GM19324 (cell line): ENCODE measurements at regions not wholly inside any gene's neighbourhood (a gene's known extent, or its start where the extent isn't known, plus 50 kb on each side); places are given as distances from the start of the nearest gene placed in this dataset.

Source experiments
- ATAC-seq: cut with Tn5 transposase; IDR thresholded peaks from one replicate; pipeline ENCODE4 v1.9.1; 2021; ENCODE audit warnings: mild to moderate bottlenecking, moderate library complexity; ENCODE audit not compliant: unreplicated experiment, low FRiP score

GRCh38 chr4:167642250-167642649 is 408.0 kb upstream of the SPOCK3 start:
- ATAC-seq, result no peak

- ATAC-seq, result no peak
These were observed 411.1 kb upstream of the SPOCK3 start for GRCh38 chr4:167645358-167645757.

GRCh38 chr4:167652267-167652666 is 418.0 kb upstream of the SPOCK3 start:
- no peak for ATAC-seq

- ATAC-seq, result no peak
These were observed 403.6 kb upstream of the ANXA10 start for GRCh38 chr4:167688660-167689142.

GRCh38 chr4:167702391-167702790 is 389.9 kb upstream of the ANXA10 start:
- no peak for ATAC-seq

GRCh38 chr4:167711517-167711916 is 380.8 kb upstream of the ANXA10 start:
- no peak for ATAC-seq

- no peak for ATAC-seq
These were observed 378.6 kb upstream of the ANXA10 start for GRCh38 chr4:167713756-167714155.

- no peak for ATAC-seq
These were observed 377.2 kb upstream of the ANXA10 start for GRCh38 chr4:167715176-167715575.

GRCh38 chr4:167717495-167717894 is 374.8 kb upstream of the ANXA10 start:
- no peak for ATAC-seq

GRCh38 chr4:167721617-167722486 is 370.5 kb upstream of the ANXA10 start:
- ATAC-seq, result no peak

GRCh38 chr4:167722487-167722808 is 369.9 kb upstream of the ANXA10 start:
- ATAC-seq, result no peak

GRCh38 chr4:167724941-167725340 is 367.4 kb upstream of the ANXA10 start:
- ATAC-seq, result no peak

GRCh38 chr4:167730769-167731168 is 361.6 kb upstream of the ANXA10 start:
- no peak for ATAC-seq

GRCh38 chr4:167745024-167745687 is 347.2 kb upstream of the ANXA10 start:
- ATAC-seq, result no peak

- ATAC-seq, result no peak
These were observed 325.1 kb upstream of the ANXA10 start for GRCh38 chr4:167767281-167767680.

- ATAC-seq, result no peak
These were observed 317.7 kb upstream of the ANXA10 start for GRCh38 chr4:167774646-167775045.

GRCh38 chr4:167775375-167775774 is 317.0 kb upstream of the ANXA10 start:
- ATAC-seq, result no peak

- ATAC-seq, result no peak
These were observed 313.1 kb upstream of the ANXA10 start for GRCh38 chr4:167779280-167779679.

- ATAC-seq, result no peak
These were observed 312.5 kb upstream of the ANXA10 start for GRCh38 chr4:167779864-167780263.

- no peak for ATAC-seq
These were observed 307.5 kb upstream of the ANXA10 start for GRCh38 chr4:167784826-167785225.

GRCh38 chr4:167785523-167785922 is 306.8 kb upstream of the ANXA10 start:
- ATAC-seq, result no peak

GRCh38 chr4:167786504-167786903 is 305.8 kb upstream of the ANXA10 start:
- no peak for ATAC-seq
